Loucy (cell line): ENCODE measurements at regions not wholly inside any gene's neighbourhood (a gene's known extent, or its start where the extent isn't known, plus 50 kb on each side); places are given as distances from the start of the nearest gene placed in this dataset.

ENCODE experiments used
- H2AFZ ChIP-seq: fragments of 200-600 bp; sonication (generic); 2 replicates; pipeline ENCODE4 v1.6.0; 2016; ENCODE audit warnings: antibody characterized with exemption, mild to moderate bottlenecking, low read length, moderate library complexity
- H3F3A ChIP-seq: fragments of 200-600 bp; 2 replicates; pipeline ENCODE4 v1.6.0; 2016; ENCODE audit warnings: antibody characterized with exemption, low read depth, mild to moderate bottlenecking
- H3K27me3 ChIP-seq: fragments of 200-600 bp; sonication (generic); 2 replicates; pipeline ENCODE4 v1.6.1; 2014; ENCODE audit warnings: low read length, mild to moderate bottlenecking; ENCODE audit not compliant: insufficient read depth, poor library complexity, severe bottlenecking
- H3K36me3 ChIP-seq: fragments of 200-600 bp; sonication (generic); 2 replicates; pipeline ENCODE4 v1.6.1; 2016; ENCODE audit warnings: low read length; ENCODE audit not compliant: insufficient read depth
- H3K4me1 ChIP-seq: fragments of 200-600 bp; sonication (generic); 2 replicates; pipeline ENCODE4 v1.5.1; 2014; ENCODE audit warnings: low read length, mild to moderate bottlenecking; ENCODE audit not compliant: insufficient read depth, poor library complexity, severe bottlenecking
- H3K4me2 ChIP-seq: fragments of 200-600 bp; sonication (generic); 2 replicates; pipeline ENCODE4 v1.6.0; 2014; ENCODE audit warnings: antibody characterized with exemption, low read length, low read depth, mild to moderate bottlenecking; ENCODE audit not compliant: poor library complexity, severe bottlenecking
- H3K4me3 ChIP-seq: fragments of 200-600 bp; sonication (generic); 2 replicates; pipeline ENCODE4 v1.5.1; 2014; ENCODE audit warnings: low read length, mild to moderate bottlenecking, mixed read lengths; ENCODE audit not compliant: poor library complexity, severe bottlenecking
- H3K79me2 ChIP-seq: fragments of 200-600 bp; sonication (generic); 2 replicates; pipeline ENCODE4 v1.6.1; 2014; ENCODE audit warnings: low read length; ENCODE audit not compliant: insufficient read depth
- H3K9ac ChIP-seq: fragments of 200-600 bp; sonication (generic); 2 replicates; pipeline ENCODE4 v1.6.0; 2014; ENCODE audit warnings: mild to moderate bottlenecking, low read depth, low read length, moderate library complexity; ENCODE audit not compliant: poor library complexity, severe bottlenecking
- H3K9me2 ChIP-seq: fragments of 200-600 bp; sonication (generic); replicated peaks from 2 replicates; pipeline ENCODE4 v1.6.1; 2016; ENCODE audit warnings: low read depth, low read length, mixed read lengths
- H3K9me3 ChIP-seq: fragments of 200-600 bp; sonication (generic); 2 replicates; pipeline ENCODE4 v1.6.1; 2014; ENCODE audit warnings: mild to moderate bottlenecking, antibody characterized with exemption, low read length, low read depth; ENCODE audit not compliant: insufficient read depth
- H4K20me1 ChIP-seq: fragments of 200-600 bp; sonication (generic); 2 replicates; pipeline ENCODE4 v1.6.0; 2014; ENCODE audit warnings: antibody characterized with exemption, low read length, mild to moderate bottlenecking; ENCODE audit not compliant: insufficient read depth, poor library complexity, severe bottlenecking
- EZH2phosphoT487 ChIP-seq: fragments of 200-600 bp; IDR thresholded peaks from 2 replicates; pipeline ENCODE4 v1.6.1; 2018; ENCODE audit warnings: antibody characterized with exemption, mild to moderate bottlenecking, moderate library complexity, borderline replicate concordance
- TF ChIP-seq, protein P1 (sequence below): fragments of 200-600 bp; sonication (generic); conservative IDR thresholded peaks from 2 replicates; pipeline ENCODE4 v1.5.1; 2014; ENCODE audit warnings: mild to moderate bottlenecking, antibody characterized with exemption, low read length

DNA sequence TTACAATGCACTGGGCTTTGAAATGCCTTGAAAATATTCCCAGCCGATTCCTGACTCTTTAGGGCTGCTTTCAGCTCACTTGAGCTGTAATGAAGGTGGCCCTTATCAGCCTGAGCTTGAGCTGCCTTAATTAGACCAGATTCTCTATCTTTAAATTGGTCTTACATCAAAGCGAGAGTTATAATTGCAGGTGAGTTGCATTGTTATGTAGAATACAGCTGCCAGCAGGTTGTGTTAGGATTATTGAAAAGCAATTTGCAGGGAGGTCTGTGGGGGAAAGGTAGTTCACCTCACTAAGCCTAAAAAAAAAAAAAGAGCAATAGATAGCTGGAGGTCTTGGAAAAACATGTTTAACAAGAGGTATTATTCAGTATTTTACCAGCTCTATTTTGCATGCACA, 142.2 kb upstream of the HABP2 start:
- Histone ChIP-seq H3F3A (no peaks in the 10 kb centered on the region), H3K79me2 (no peaks in the 10 kb centered on the region), H3K4me1 (no peaks in the 10 kb centered on the region), H3K9me2 (no peaks in the 10 kb centered on the region), H3K27me3 (no peaks in the 10 kb centered on the region), H3K4me2 (no peak overlapping the region), H2AFZ (no peak overlapping the region), H3K9ac (no peak overlapping the region), H3K9me3 (no peaks in the 10 kb centered on the region), H3K36me3 (no peaks in the 10 kb centered on the region), H4K20me1 (no peaks in the 10 kb centered on the region), H3K4me3 (no peak overlapping the region)
- no peak for TF ChIP-seq EZH2phosphoT487
- TF ChIP-seq, protein P1, sequence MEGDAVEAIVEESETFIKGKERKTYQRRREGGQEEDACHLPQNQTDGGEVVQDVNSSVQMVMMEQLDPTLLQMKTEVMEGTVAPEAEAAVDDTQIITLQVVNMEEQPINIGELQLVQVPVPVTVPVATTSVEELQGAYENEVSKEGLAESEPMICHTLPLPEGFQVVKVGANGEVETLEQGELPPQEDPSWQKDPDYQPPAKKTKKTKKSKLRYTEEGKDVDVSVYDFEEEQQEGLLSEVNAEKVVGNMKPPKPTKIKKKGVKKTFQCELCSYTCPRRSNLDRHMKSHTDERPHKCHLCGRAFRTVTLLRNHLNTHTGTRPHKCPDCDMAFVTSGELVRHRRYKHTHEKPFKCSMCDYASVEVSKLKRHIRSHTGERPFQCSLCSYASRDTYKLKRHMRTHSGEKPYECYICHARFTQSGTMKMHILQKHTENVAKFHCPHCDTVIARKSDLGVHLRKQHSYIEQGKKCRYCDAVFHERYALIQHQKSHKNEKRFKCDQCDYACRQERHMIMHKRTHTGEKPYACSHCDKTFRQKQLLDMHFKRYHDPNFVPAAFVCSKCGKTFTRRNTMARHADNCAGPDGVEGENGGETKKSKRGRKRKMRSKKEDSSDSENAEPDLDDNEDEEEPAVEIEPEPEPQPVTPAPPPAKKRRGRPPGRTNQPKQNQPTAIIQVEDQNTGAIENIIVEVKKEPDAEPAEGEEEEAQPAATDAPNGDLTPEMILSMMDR = no peak

DNA sequence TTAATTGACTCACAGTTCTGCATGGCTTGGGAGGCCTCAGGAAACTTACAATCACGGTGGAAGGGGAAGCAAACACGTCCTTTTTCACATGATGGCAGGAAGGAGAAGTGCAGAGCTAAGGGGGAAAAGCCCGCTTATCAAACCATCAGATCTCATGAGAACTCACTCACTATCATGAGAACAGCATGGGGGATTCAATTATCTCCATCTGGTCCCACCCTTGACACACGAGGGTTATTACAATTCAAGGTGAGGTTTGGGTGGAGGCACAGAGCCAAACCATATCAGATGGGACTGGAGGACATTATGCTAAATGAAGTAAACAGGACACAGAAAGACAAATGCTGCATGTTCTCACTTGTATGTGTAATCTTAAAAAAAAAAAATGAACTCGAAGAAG, 141.4 kb upstream of the HABP2 start:
- Histone ChIP-seq H2AFZ (no peak overlapping the region), H3K27me3 (no peaks in the 10 kb centered on the region), H4K20me1 (no peaks in the 10 kb centered on the region), H3K9me2 (no peaks in the 10 kb centered on the region), H3K9ac (no peak overlapping the region), H3K79me2 (no peaks in the 10 kb centered on the region), H3K4me2 (no peak overlapping the region), H3K36me3 (no peaks in the 10 kb centered on the region), H3K9me3 (no peaks in the 10 kb centered on the region), H3K4me1 (no peaks in the 10 kb centered on the region), H3K4me3 (no peak overlapping the region), H3F3A (no peaks in the 10 kb centered on the region)
- TF ChIP-seq EZH2phosphoT487 = no peak
- TF ChIP-seq, protein P1 = no peak

DNA sequence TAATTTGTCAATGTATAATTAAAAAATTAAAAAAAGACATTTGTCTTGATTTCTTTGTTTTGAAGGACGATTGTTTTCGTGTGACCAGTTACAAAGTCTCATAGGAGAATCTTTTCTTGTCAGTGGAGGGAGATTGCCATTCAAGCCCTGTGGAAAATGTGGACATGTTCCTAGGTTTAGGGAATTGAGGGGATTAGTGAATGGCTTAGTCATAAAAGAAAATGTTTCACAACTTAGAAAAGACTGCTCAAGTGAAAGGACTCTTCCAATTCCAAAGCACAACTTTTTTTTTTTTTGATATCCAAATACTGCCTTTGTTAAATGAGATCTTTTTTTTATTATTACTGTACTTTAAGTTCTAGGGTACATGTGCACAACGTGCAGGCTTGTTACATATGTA, 140.7 kb upstream of the HABP2 start:
- H3K4me3 ChIP-seq = no peak overlapping the region
- no peaks in the 10 kb centered on the region for H4K20me1 ChIP-seq
- H3K9me2 ChIP-seq = no peaks in the 10 kb centered on the region
- no peak overlapping the region for H3K4me2 ChIP-seq
- H3K9me3 ChIP-seq = no peaks in the 10 kb centered on the region
- H3F3A ChIP-seq = no peaks in the 10 kb centered on the region
- H2AFZ ChIP-seq = no peak overlapping the region
- H3K79me2 ChIP-seq = no peaks in the 10 kb centered on the region
- TF ChIP-seq, protein P1 = no peak
- TF ChIP-seq EZH2phosphoT487 = no peak
- no peaks in the 10 kb centered on the region for H3K27me3 ChIP-seq
- H3K36me3 ChIP-seq = no peaks in the 10 kb centered on the region
- no peak overlapping the region for H3K9ac ChIP-seq
- no peaks in the 10 kb centered on the region for H3K4me1 ChIP-seq
